HepG2 (cell line): ENCODE measurements at regions not wholly inside any gene's neighbourhood (a gene's known extent, or its start where the extent isn't known, plus 50 kb on each side); places are given as distances from the start of the nearest gene placed in this dataset.
A peak's percentile ranks its signal among the peaks of the same experiment; 100 is the strongest.

Source experiments
- DNMT1 ChIP-seq: sonication (generic); formaldehyde crosslinking; IDR thresholded peaks from 2 replicates; pipeline ENCODE4 v1.5.1; 2020; ENCODE audit warnings: mild to moderate bottlenecking, missing genetic modification reagents
- FOSL2 ChIP-seq: sonication (generic); formaldehyde crosslinking; IDR thresholded peaks from 2 replicates; pipeline ENCODE4 v1.4.0; 2020; ENCODE audit warnings: missing genetic modification reagents
- FOXA3 ChIP-seq: IDR thresholded peaks from 2 replicates; pipeline ENCODE4 v1.6.1; 2016; ENCODE audit warnings: missing genetic modification reagents, missing compliant biosample characterization
- GABPA ChIP-seq, 2 experiments: IDR thresholded peaks; 2 replicates each; pipeline ENCODE4 v1.6.1; 2011 to 2016; ENCODE audit warnings: low read depth in 2 of 2, low read length in 1 of 2, missing biosample characterization in 1 of 2, missing genetic modification characterization in 1 of 2
- KMT2B ChIP-seq: IDR thresholded peaks from 2 replicates; pipeline ENCODE4 v1.6.1; 2016; ENCODE audit warnings: missing genetic modification reagents, missing compliant biosample characterization
- NFKBIZ ChIP-seq: IDR thresholded peaks from 2 replicates; pipeline ENCODE4 v1.6.1; 2018; ENCODE audit warnings: missing genetic modification reagents, missing compliant biosample characterization
- TFDP1 ChIP-seq: IDR thresholded peaks from 2 replicates; pipeline ENCODE4 v1.6.1; 2016; ENCODE audit warnings: missing compliant biosample characterization, missing genetic modification reagents, borderline replicate concordance
- ZBTB3 ChIP-seq: sonication (generic); formaldehyde crosslinking; IDR thresholded peaks from 2 replicates; pipeline ENCODE4 v1.4.0; 2020; ENCODE audit warnings: low read depth, mild to moderate bottlenecking, moderate library complexity, missing genetic modification reagents, borderline replicate concordance
- ZFP91 ChIP-seq: sonication (generic); formaldehyde crosslinking; IDR thresholded peaks from 2 replicates; pipeline ENCODE4 v1.9.0; 2022; ENCODE audit warnings: missing genetic modification reagents, mild to moderate bottlenecking, borderline replicate concordance
- ZNF138 ChIP-seq: sonication (generic); formaldehyde crosslinking; IDR thresholded peaks from 2 replicates; pipeline ENCODE4 v1.5.0; 2020; ENCODE audit warnings: mild to moderate bottlenecking, low read depth, missing genetic modification reagents
- ZNF512 ChIP-seq: sonication (generic); formaldehyde crosslinking; IDR thresholded peaks from 2 replicates; pipeline ENCODE4 v1.4.0; 2020; ENCODE audit warnings: mild to moderate bottlenecking, missing genetic modification reagents
- TF ChIP-seq, protein P1 (sequence below): sonication (generic); formaldehyde crosslinking; IDR thresholded peaks from 2 replicates; pipeline ENCODE4 v1.9.0; 2022; ENCODE audit warnings: low read depth, missing genetic modification reagents
- TF ChIP-seq, protein P2 (sequence below): sonication (generic); formaldehyde crosslinking; IDR thresholded peaks from 2 replicates; pipeline ENCODE4 v1.5.0; 2020; ENCODE audit warnings: mild to moderate bottlenecking, missing genetic modification reagents
- TF ChIP-seq, protein P3 (sequence below): fragments of 450-650 bp; IDR thresholded peaks from 2 replicates; pipeline ENCODE4 v1.6.1; 2017; ENCODE audit warnings: mild to moderate bottlenecking
- TF ChIP-seq, protein P4 (sequence below): sonication (generic); formaldehyde crosslinking; IDR thresholded peaks from 2 replicates; pipeline ENCODE4 v1.5.0; 2020; ENCODE audit warnings: missing genetic modification reagents

- no peak for TF ChIP-seq ZBTB3 (CRISPR knock-in tag)
- peak; percentile 55; the same call in 1 of the 2 replicates for TF ChIP-seq TFDP1 (CRISPR knock-in tag)
- TF ChIP-seq FOXA3 (CRISPR knock-in tag): peak; percentile 88
- TF ChIP-seq ZNF138 (CRISPR knock-in tag): no peak
- peak; percentile 37; the same call in 1 of the 2 replicates for TF ChIP-seq KMT2B (CRISPR knock-in tag)
- TF ChIP-seq ZNF512: no peak
- TF ChIP-seq, protein P1, sequence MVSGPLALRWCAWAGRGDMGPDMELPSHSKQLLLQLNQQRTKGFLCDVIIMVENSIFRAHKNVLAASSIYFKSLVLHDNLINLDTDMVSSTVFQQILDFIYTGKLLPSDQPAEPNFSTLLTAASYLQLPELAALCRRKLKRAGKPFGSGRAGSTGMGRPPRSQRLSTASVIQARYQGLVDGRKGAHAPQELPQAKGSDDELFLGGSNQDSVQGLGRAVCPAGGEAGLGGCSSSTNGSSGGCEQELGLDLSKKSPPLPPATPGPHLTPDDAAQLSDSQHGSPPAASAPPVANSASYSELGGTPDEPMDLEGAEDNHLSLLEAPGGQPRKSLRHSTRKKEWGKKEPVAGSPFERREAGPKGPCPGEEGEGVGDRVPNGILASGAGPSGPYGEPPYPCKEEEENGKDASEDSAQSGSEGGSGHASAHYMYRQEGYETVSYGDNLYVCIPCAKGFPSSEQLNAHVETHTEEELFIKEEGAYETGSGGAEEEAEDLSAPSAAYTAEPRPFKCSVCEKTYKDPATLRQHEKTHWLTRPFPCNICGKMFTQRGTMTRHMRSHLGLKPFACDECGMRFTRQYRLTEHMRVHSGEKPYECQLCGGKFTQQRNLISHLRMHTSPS: no peak
- TF ChIP-seq, protein P2, sequence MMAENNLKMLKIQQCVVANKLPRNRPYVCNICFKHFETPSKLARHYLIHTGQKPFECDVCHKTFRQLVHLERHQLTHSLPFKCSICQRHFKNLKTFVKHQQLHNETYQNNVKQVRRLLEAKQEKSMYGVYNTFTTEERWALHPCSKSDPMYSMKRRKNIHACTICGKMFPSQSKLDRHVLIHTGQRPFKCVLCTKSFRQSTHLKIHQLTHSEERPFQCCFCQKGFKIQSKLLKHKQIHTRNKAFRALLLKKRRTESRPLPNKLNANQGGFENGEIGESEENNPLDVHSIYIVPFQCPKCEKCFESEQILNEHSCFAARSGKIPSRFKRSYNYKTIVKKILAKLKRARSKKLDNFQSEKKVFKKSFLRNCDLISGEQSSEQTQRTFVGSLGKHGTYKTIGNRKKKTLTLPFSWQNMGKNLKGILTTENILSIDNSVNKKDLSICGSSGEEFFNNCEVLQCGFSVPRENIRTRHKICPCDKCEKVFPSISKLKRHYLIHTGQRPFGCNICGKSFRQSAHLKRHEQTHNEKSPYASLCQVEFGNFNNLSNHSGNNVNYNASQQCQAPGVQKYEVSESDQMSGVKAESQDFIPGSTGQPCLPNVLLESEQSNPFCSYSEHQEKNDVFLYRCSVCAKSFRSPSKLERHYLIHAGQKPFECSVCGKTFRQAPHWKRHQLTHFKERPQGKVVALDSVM (CRISPR knock-in tag): peak; percentile 17; the same call in 1 of the 2 replicates
- TF ChIP-seq DNMT1 (CRISPR knock-in tag): no peak
- TF ChIP-seq GABPA (IDR thresholded peaks at IDR 0.05; ENCODE audit: low read depth, low read length): no peak
- no peak for TF ChIP-seq GABPA (CRISPR knock-in tag; IDR thresholded peaks at IDR 0.05; ENCODE audit: low read depth)
- TF ChIP-seq NFKBIZ: no peak
- TF ChIP-seq, protein P3, sequence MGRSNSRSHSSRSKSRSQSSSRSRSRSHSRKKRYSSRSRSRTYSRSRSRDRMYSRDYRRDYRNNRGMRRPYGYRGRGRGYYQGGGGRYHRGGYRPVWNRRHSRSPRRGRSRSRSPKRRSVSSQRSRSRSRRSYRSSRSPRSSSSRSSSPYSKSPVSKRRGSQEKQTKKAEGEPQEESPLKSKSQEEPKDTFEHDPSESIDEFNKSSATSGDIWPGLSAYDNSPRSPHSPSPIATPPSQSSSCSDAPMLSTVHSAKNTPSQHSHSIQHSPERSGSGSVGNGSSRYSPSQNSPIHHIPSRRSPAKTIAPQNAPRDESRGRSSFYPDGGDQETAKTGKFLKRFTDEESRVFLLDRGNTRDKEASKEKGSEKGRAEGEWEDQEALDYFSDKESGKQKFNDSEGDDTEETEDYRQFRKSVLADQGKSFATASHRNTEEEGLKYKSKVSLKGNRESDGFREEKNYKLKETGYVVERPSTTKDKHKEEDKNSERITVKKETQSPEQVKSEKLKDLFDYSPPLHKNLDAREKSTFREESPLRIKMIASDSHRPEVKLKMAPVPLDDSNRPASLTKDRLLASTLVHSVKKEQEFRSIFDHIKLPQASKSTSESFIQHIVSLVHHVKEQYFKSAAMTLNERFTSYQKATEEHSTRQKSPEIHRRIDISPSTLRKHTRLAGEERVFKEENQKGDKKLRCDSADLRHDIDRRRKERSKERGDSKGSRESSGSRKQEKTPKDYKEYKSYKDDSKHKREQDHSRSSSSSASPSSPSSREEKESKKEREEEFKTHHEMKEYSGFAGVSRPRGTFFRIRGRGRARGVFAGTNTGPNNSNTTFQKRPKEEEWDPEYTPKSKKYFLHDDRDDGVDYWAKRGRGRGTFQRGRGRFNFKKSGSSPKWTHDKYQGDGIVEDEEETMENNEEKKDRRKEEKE: no peak
- no peak; the same call in 1 of the 2 replicates for TF ChIP-seq ZFP91 (CRISPR knock-in tag)
- TF ChIP-seq, protein P4, sequence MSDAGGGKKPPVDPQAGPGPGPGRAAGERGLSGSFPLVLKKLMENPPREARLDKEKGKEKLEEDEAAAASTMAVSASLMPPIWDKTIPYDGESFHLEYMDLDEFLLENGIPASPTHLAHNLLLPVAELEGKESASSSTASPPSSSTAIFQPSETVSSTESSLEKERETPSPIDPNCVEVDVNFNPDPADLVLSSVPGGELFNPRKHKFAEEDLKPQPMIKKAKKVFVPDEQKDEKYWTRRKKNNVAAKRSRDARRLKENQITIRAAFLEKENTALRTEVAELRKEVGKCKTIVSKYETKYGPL (CRISPR knock-in tag): no peak
- peak; percentile 64 for TF ChIP-seq FOSL2 (CRISPR knock-in tag)
Measured at GRCh38 chr2:45300026-45300750, 290.9 kb upstream of the SIX2 start (continued).
